Loucy (cell line): ENCODE measurements at regions not wholly inside any gene's neighbourhood (a gene's known extent, or its start where the extent isn't known, plus 50 kb on each side); places are given as distances from the start of the nearest gene placed in this dataset.

Source experiments
- H2AFZ ChIP-seq: fragments of 200-600 bp; sonication (generic); 2 replicates; pipeline ENCODE4 v1.6.0; 2016; ENCODE audit warnings: antibody characterized with exemption, mild to moderate bottlenecking, low read length, moderate library complexity
- H3F3A ChIP-seq: fragments of 200-600 bp; 2 replicates; pipeline ENCODE4 v1.6.0; 2016; ENCODE audit warnings: antibody characterized with exemption, low read depth, mild to moderate bottlenecking
- H3K27me3 ChIP-seq: fragments of 200-600 bp; sonication (generic); 2 replicates; pipeline ENCODE4 v1.6.1; 2014; ENCODE audit warnings: low read length, mild to moderate bottlenecking; ENCODE audit not compliant: insufficient read depth, poor library complexity, severe bottlenecking
- H3K36me3 ChIP-seq: fragments of 200-600 bp; sonication (generic); 2 replicates; pipeline ENCODE4 v1.6.1; 2016; ENCODE audit warnings: low read length; ENCODE audit not compliant: insufficient read depth
- H3K4me1 ChIP-seq: fragments of 200-600 bp; sonication (generic); 2 replicates; pipeline ENCODE4 v1.5.1; 2014; ENCODE audit warnings: low read length, mild to moderate bottlenecking; ENCODE audit not compliant: insufficient read depth, poor library complexity, severe bottlenecking
- H3K4me2 ChIP-seq: fragments of 200-600 bp; sonication (generic); 2 replicates; pipeline ENCODE4 v1.6.0; 2014; ENCODE audit warnings: antibody characterized with exemption, low read length, low read depth, mild to moderate bottlenecking; ENCODE audit not compliant: poor library complexity, severe bottlenecking
- H3K4me3 ChIP-seq: fragments of 200-600 bp; sonication (generic); 2 replicates; pipeline ENCODE4 v1.5.1; 2014; ENCODE audit warnings: low read length, mild to moderate bottlenecking, mixed read lengths; ENCODE audit not compliant: poor library complexity, severe bottlenecking
- H3K79me2 ChIP-seq: fragments of 200-600 bp; sonication (generic); 2 replicates; pipeline ENCODE4 v1.6.1; 2014; ENCODE audit warnings: low read length; ENCODE audit not compliant: insufficient read depth
- H3K9ac ChIP-seq: fragments of 200-600 bp; sonication (generic); 2 replicates; pipeline ENCODE4 v1.6.0; 2014; ENCODE audit warnings: mild to moderate bottlenecking, low read depth, low read length, moderate library complexity; ENCODE audit not compliant: poor library complexity, severe bottlenecking
- H3K9me2 ChIP-seq: fragments of 200-600 bp; sonication (generic); replicated peaks from 2 replicates; pipeline ENCODE4 v1.6.1; 2016; ENCODE audit warnings: low read depth, low read length, mixed read lengths
- H3K9me3 ChIP-seq: fragments of 200-600 bp; sonication (generic); 2 replicates; pipeline ENCODE4 v1.6.1; 2014; ENCODE audit warnings: mild to moderate bottlenecking, antibody characterized with exemption, low read length, low read depth; ENCODE audit not compliant: insufficient read depth
- H4K20me1 ChIP-seq: fragments of 200-600 bp; sonication (generic); 2 replicates; pipeline ENCODE4 v1.6.0; 2014; ENCODE audit warnings: antibody characterized with exemption, low read length, mild to moderate bottlenecking; ENCODE audit not compliant: insufficient read depth, poor library complexity, severe bottlenecking
- CTCF ChIP-seq: fragments of 200-600 bp; sonication (generic); conservative IDR thresholded peaks from 2 replicates; pipeline ENCODE4 v1.5.1; 2014; ENCODE audit warnings: mild to moderate bottlenecking, antibody characterized with exemption, low read length
- EZH2phosphoT487 ChIP-seq: fragments of 200-600 bp; IDR thresholded peaks from 2 replicates; pipeline ENCODE4 v1.6.1; 2018; ENCODE audit warnings: antibody characterized with exemption, mild to moderate bottlenecking, moderate library complexity, borderline replicate concordance

- Histone ChIP-seq H3K4me2 (no peak overlapping the region), H3K9me2 (no peaks in the 10 kb centered on the region), H3K27me3 (no peaks in the 10 kb centered on the region), H3K4me1 (no peaks in the 10 kb centered on the region), H4K20me1 (no peaks in the 10 kb centered on the region), H2AFZ (no peak overlapping the region), H3F3A (no peaks in the 10 kb centered on the region), H3K79me2 (no peaks in the 10 kb centered on the region), H3K36me3 (no peaks in the 10 kb centered on the region), H3K9ac (no peak overlapping the region), H3K4me3 (no peak overlapping the region), H3K9me3 (no peaks in the 10 kb centered on the region)
- TF ChIP-seq EZH2phosphoT487 (no peak), CTCF (no peak)
Measured at GRCh38 chr12:87782838-87783237, 246.4 kb downstream of the C12orf50 start.

GRCh38 chr12:87779858-87780498 is 249.2 kb downstream of the C12orf50 start:
- Histone ChIP-seq H3K9ac (no peak overlapping the region), H3K4me3 (no peak overlapping the region), H3K9me2 (no peaks in the 10 kb centered on the region), H3K4me1 (no peaks in the 10 kb centered on the region), H3F3A (no peaks in the 10 kb centered on the region), H3K36me3 (no peaks in the 10 kb centered on the region), H3K4me2 (no peak overlapping the region), H3K9me3 (no peaks in the 10 kb centered on the region), H2AFZ (no peak overlapping the region), H3K27me3 (peaks cover 4% of the 10 kb centered on the region), H4K20me1 (no peaks in the 10 kb centered on the region), H3K79me2 (no peaks in the 10 kb centered on the region)
- no peak for TF ChIP-seq CTCF
- no peak for TF ChIP-seq EZH2phosphoT487

- Histone ChIP-seq H3K79me2 (no peaks in the 10 kb centered on the region), H3K4me1 (no peaks in the 10 kb centered on the region), H3K4me2 (no peak overlapping the region), H2AFZ (no peak overlapping the region), H3F3A (no peaks in the 10 kb centered on the region), H4K20me1 (no peaks in the 10 kb centered on the region), H3K36me3 (no peaks in the 10 kb centered on the region), H3K9me2 (no peaks in the 10 kb centered on the region), H3K4me3 (no peak overlapping the region), H3K27me3 (peaks cover 4% of the 10 kb centered on the region), H3K9me3 (no peaks in the 10 kb centered on the region), H3K9ac (no peak overlapping the region)
- TF ChIP-seq CTCF (no peak), EZH2phosphoT487 (no peak)
Measured at GRCh38 chr12:87779016-87779415, 250.2 kb downstream of the C12orf50 start.
